ENCODE measurements at regions not wholly inside any gene's neighbourhood (a gene's known extent, or its start where the extent isn't known, plus 50 kb on each side); places are given as distances from the start of the nearest gene placed in this dataset.
A peak's percentile ranks its signal among the peaks of the same experiment; 100 is the strongest.

- no peak for TF ChIP-seq KIAA2018 (CRISPR knock-in tag; IDR thresholded peaks at IDR 0.05; ENCODE audit: borderline replicate concordance)
- TF ChIP-seq LBX2 (CRISPR knock-in tag; IDR thresholded peaks at IDR 0.05; ENCODE audit: borderline replicate concordance): no peak
- 0 out of 2 replicates have a peak, but pooled peaks have one; percentile 43 for TF ChIP-seq MIER2 (CRISPR knock-in tag; IDR thresholded peaks at IDR 0.05)
- 0 out of 2 replicates have a peak, but pooled peaks have one; percentile 49 for TF ChIP-seq IRF2 (CRISPR knock-in tag; IDR thresholded peaks at IDR 0.05)
- TF ChIP-seq HDAC2 (CRISPR knock-in tag; IDR thresholded peaks at IDR 0.05): no peak
- no peak for TF ChIP-seq ADNP (CRISPR knock-in tag; IDR thresholded peaks at IDR 0.05)
- TF ChIP-seq ERF (CRISPR knock-in tag; IDR thresholded peaks at IDR 0.05): peak; percentile 67; the same call in 1 of the 2 replicates
- TF ChIP-seq ZZZ3 (CRISPR knock-in tag; IDR thresholded peaks at IDR 0.05; ENCODE audit: borderline replicate concordance): no peak
- TF ChIP-seq EZH2 (conservative IDR thresholded peaks at IDR 0.05; ENCODE audit: low read depth, low read length): no peak
- no peak for TF ChIP-seq ZNF598 (CRISPR knock-in tag; IDR thresholded peaks at IDR 0.05; ENCODE audit: borderline replicate concordance)
- TF ChIP-seq SRSF9 (IDR thresholded peaks at IDR 0.05; ENCODE audit: borderline replicate concordance, insufficient read depth, low read depth, low read length, poor library complexity, severe bottlenecking): no peak
- no peak for TF ChIP-seq ZNF572 (CRISPR knock-in tag; IDR thresholded peaks at IDR 0.05)
- TF ChIP-seq FOSL1 (CRISPR knock-in tag; IDR thresholded peaks at IDR 0.05; ENCODE audit: borderline replicate concordance): no peak
- no peak for TF ChIP-seq ZFP1 (CRISPR knock-in tag; IDR thresholded peaks at IDR 0.05)
- no peak for TF ChIP-seq SATB2 (CRISPR knock-in tag; IDR thresholded peaks at IDR 0.05)
- no peak for TF ChIP-seq PRDM4 (CRISPR knock-in tag; IDR thresholded peaks at IDR 0.05; ENCODE audit: borderline replicate concordance)
- TF ChIP-seq ZNF776 (CRISPR knock-in tag; IDR thresholded peaks at IDR 0.05): no peak
- no peak for TF ChIP-seq ISX (CRISPR knock-in tag; conservative IDR thresholded peaks at IDR 0.05)
- no peak for TF ChIP-seq CENPT (CRISPR knock-in tag; IDR thresholded peaks at IDR 0.05; ENCODE audit: low read depth)
- TF ChIP-seq YEATS4 (CRISPR knock-in tag; IDR thresholded peaks at IDR 0.05; ENCODE audit: borderline replicate concordance): no peak
These were observed 217.1 kb upstream of the TPRG1 start (continued) for GRCh38 chr3:188954590-188955208.
